Activated naive CD4-positive, alpha-beta T cell treated with Interleukin-2 at 50 U/mL for 16 hours (primary cell): ENCODE measurements at regions not wholly inside any gene's neighbourhood (a gene's known extent, or its start where the extent isn't known, plus 50 kb on each side); places are given as distances from the start of the nearest gene placed in this dataset.

Source experiments
- DNase-seq: peaks from one replicate; pipeline ENCODE4 v3.0.0-alpha.2; 2020

DNA sequence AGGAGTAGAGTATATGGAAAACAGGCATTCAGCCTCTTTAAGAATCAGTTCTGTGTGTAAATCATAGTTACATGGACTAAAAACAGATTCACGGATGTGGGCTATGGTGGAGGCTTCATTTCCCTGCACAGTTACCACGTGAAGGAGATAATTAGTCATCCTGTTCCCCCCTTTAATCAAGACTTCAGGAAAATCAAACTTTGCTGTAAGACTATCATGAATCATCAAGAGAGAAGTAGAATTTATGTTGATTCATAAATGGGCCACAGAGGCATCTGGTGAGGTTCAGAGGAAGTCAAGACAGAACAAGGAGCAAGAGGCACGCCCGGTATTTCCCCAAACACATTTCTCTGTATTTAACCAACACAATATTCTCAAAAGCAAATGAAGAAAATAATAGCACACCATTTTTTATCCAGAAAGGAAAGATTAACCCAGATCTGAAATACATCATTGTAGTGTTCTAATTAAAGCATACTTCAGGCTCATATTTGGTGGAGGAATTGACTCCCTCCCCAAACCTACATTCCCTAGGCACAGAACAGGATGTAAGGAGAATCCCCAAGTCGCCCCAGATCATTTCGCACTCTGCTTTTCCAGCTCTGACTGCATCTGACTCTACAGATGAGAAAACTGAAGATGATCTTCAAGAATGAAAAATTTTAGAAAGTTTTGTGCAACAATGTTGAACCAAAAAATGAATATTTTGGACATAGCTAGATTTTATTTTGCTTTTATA, 175.8 kb upstream of the GAS1 start:
- DNase-seq = no peak

- DNase-seq = no peak
These were observed 176.5 kb upstream of the GAS1 start for GRCh38 chr9:87123830-87124229.

GRCh38 chr9:87125819-87126218, 178.5 kb upstream of the GAS1 start:
- no peak for DNase-seq

- DNase-seq = no peak
These were observed 180.2 kb upstream of the GAS1 start for GRCh38 chr9:87127543-87127942.

GRCh38 chr9:87127978-87128614, 180.8 kb upstream of the GAS1 start:
- DNase-seq = no peak

DNA sequence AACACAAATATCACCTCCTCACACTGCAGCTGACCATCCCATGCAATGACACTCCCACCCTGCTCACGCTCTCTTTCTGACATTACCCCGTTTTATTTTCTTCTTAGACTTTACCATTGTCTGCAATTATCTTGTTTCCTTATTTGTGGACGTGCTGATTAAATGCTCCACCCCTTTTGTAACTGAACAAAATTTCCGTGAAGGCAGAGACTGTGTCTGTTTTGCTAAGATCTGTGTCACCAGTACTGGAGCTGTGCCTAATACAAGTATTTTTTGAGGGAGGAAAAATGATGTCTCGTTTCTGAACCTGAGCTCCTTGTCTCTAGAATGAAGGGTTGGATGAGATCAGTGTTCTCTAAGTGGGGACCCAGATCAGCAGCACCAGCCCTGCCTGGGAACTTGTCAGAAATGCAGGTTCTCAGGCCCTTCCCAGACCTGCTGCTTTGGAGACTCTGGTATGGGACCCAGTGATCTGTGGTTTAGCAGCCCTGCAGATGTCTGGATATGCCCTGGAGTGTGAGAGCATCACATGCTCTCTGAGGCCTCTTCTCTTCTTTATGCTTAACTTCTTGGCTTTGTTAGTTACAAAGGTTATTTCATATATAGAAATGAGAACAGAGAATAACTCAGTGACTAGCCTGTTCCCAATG, 181.7 kb upstream of the GAS1 start:
- no peak for DNase-seq

GRCh38 chr9:87135074-87135473, 187.8 kb upstream of the GAS1 start:
- no peak for DNase-seq

DNA sequence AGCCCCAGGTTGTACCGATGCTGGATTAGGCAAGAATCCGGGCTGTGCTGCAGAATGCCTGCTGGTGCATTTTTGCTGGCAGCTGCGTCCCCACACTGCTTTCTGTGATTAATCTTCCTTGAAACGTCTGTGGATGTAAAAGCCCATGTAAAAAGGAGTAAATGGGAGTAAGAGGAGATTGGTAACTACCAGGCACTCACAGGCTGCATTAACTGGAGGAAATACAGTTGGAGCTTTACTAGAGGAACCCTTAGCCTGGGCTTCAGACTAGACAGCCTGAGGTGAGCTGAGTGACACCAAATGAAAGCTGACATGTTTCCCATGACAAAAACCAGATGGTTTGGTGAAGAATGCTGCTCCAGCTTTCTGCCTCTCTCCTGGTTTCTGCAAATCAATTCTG, 190.4 kb upstream of the GAS1 start:
- no peak for DNase-seq

DNA sequence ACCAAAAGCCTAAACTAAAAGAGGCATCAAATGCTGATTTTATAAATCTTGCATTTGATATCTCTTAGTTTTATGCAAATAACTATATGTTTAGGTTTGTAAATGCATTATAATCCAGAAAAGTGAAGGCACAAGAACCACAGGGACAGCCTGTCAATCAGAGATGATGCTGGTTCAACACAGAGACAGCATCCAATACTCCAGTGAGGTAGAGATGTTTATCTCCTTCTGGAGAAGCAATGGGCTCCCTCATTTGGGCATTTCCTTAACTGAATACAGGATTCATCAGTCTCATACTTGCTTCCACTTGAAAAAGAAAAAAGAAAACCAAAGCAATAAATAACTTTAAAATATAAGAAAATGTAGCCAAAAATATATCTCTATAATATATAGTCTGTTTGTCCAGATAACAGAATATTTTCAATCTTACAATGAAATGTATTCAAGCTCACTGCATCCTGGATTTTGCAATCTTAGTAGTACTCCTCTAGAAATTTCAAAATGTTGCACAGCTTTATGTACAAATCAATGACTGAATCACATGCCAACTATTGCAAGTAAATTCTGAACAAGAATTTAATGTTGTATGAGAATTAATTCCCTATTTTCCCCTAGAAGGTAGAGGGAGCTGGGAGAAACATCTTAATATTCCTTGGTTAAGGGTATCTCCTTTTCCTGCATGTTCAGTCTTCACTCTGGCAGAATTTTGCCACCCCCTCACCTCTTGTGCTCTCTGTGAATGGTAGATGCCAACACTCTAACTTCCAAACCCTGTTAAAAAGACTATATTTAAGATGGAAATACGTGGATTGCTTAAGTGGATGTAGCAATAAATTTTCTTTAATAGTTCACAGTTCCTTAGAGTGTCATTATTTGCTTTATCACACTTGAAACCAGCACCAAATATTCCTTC, 191.1 kb upstream of the GAS1 start:
- no peak for DNase-seq

- DNase-seq = no peak
These were observed 191.9 kb upstream of the GAS1 start for GRCh38 chr9:87139099-87139730.

DNA sequence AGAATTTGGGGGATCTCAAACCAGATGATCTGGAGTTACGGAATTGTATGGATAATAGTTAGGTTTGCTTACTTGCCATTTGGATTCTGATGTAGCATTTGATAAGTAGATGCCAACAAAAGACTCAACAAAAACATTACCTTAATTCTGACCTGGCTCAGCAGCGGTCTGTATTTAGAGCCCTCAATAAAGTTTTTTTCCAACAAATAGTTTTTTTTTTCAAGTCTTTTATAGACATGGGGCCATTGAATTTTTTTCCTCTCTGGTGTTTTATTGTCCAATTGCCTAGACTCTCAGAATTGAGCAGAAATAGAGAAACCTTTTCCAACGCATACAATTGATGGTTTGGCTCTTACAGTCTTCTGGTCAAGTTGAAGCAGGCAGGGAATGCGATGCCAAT, 192.8 kb upstream of the GAS1 start:
- no peak for DNase-seq

DNA sequence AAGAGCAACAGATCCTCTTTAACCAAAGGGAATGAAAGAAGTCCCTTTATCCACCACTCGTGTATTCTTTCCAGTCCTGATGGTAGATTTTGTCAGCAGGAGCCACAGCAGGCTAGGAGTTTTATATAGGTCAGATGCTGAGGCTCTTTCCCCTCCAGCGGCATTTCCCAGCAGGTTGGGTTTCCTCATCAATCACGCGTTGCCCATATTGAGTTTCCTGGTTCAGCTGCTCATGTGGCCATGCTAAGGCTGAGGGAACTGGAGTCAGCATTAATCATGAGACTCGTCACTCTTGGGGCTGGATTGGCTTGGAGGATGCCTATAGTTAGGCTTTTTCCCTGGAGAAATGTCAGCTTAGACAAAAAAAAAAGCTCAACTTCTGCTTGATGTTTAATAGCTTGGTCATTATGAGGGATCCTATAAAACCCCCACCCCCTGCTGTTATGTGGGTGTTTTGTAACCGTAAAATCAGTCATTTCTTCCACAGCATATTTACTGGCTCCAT, 193.4 kb upstream of the GAS1 start:
- DNase-seq = no peak

GRCh38 chr9:87141124-87141523, 193.8 kb upstream of the GAS1 start:
- DNase-seq = no peak

DNA sequence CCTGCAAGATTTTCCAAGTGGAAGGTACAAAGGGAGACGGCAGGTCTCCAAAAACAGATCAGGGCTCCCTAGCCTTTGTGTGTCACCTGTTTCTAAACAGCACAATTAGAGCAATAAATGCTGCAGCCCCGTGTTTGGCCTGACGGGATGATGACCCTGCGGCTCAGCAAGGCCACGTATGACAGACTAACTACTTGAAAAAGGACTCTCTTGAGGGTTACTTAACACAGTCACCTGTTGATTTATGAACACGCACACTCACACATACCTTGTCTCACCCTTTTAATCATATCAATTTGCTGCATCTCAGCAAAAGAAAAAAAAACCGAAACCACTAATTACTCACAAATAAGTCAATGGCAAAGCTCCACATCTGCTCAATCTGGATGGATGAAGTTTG, 199.6 kb upstream of the GAS1 start:
- DNase-seq = no peak

DNA sequence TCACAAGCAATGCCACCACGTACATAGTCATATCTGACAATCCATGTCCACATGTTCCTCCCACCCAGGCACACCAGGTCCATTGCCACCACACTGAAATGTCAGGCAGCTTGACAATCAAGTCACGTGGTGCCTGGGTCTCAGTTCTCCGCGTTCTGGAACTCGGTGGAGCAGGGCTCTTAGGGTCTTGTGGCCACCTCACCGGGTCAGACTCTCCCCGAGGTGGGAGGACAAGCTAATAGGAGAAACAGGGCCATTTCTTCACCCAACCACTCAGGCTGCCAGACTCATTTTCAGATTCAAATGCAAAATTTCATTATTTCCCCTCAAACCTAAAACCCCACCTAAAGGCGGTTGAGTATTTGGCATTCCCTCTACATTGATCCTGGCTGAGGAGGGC, 200.5 kb upstream of the GAS1 start:
- no peak for DNase-seq

DNA sequence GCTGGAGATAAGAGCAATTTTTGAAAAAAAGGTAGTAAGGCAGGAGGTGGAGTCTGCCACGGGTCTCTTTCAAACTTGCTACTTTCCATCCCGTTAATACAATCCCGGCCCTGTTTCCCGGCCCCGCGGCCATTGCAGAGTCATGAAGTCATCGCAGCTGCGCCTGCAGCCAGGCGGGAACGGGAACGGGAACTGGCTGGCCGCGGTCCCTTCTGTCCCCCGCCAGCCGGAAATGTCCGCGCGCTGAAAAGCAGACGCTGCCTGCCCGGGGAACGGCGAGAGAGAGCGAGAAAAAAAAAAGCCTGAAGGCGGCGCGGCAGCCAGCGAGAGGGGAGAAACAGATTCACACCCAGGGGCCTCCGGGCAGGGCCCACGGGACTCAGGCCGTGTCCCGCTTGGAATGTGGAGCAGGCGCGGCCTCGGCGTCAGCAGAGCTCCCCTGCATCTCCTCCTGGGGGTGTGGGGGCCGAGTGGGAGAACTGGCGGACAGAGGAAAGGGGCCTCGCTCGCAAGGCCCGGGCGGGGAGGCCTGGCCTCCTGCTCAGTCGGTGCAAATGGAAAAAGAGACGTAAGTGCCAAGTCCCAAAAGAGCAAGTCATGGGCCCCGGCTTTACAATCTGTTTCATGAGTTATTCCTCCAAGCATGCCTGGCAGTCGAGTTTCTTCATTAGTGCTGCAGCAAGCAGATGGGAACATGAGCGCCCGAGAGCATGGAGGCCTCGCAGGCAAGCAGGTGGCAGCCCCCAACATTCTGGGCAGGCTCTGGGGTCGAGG, 201.2 kb upstream of the GAS1 start:
- DNase-seq = no peak

DNA sequence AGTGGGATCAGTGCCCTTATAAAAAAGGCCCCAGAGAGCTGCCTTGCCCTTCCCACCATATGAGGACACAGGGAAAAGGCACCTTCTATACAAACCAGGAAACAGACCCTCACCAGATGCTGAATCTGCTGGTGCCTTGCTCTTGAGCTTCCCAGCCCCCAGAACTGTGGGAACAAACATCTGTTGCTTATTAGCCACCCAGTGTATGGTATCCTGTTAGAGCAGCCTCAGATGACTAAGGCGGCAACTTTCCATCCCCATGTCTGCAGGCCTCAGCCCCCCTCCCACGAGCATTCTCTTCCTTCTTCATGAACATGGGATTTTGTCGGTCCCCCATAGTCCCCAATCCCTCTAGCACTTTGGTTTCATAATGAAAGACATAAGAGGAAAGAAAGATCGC, 202.5 kb upstream of the GAS1 start:
- no peak for DNase-seq

GRCh38 chr9:87152256-87152655, 204.9 kb upstream of the GAS1 start:
- no peak for DNase-seq

DNA sequence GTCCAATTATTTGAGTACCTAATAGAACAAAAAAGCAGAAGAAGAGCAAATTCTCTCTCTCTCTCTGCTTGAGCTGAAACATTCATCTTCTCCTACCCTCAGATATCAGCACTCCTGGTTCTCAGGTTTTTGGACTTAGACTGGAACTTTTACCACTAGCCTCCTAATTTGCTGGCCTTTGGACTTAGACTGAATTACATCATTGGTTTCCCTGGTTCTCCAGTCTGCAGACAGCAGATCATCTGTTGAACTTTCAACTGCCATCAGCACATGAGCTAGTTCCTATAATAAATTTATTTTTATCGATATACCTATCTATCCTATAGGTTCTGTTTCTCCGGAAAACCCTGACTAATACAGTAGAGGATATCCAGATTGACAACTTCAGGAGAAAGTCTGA, 208.9 kb upstream of the GAS1 start:
- DNase-seq = no peak

- DNase-seq = no peak
These were observed 210.2 kb upstream of the GAS1 start for GRCh38 chr9:87157366-87158031.

DNA sequence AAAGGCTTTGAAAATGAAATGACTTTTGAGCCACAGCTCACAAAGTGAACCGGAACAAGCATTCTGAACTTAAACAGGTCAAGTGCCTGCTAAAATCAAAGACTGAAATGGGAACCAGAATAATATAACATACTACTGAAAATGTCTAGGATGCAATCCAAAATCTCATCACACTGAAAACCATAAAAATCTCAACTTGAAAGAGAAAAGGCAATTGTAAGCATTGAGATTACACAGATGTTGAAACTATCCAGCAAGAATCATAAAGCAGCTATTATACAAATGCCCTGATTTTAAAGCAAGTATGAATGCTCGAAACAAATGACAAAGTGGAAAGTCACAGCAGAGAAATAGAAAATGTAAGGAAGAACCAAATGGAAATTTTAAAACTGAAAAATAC, 211.5 kb upstream of the GAS1 start:
- DNase-seq = no peak
